A549 (cell line): ENCODE measurements at regions not wholly inside any gene's neighbourhood (a gene's known extent, or its start where the extent isn't known, plus 50 kb on each side); places are given as distances from the start of the nearest gene placed in this dataset.

Source experiments
- ATAC-seq, 2 experiments: fragments of 200-7000 bp in 1 of 2; fragments of >200 bp in 1 of 2; cut with Nextera tagmentation in 1 of 2; cut with Tn5 transposase in 1 of 2; 3 replicates each; pipeline versions ENCODE4 v1.8.0 to v1.9.1; 2018 to 2020; ENCODE audit warnings: mild to moderate bottlenecking in 1 of 2, moderate library complexity in 1 of 2
- CTCF ChIA-PET: fragments of 300-600 bp; sonication (Branson Sonifier 250); formaldehyde crosslinking; extraction: SDS; loops from one replicate; lab custom pipeline; 2021; ENCODE audit warnings: antibody characterized with exemption, inconsistent platforms; lab: Yijun Ruan, JAX
- POLR2A ChIA-PET: fragments of 350-600 bp; formaldehyde crosslinking; extraction: SDS; loops from one replicate; lab custom pipeline; 2021; ENCODE audit warnings: antibody characterized with exemption, inconsistent platforms; lab: Yijun Ruan, JAX
- DNase-seq, 2 experiments: peaks; one replicate each; pipeline versions ENCODE4 v3.0.0 to v3.0.0-alpha.2; 2011 to 2016; ENCODE audit warnings: low read depth in 1 of 2, low spot score in 1 of 2
- FAIRE-seq: peaks from 2 replicates; lab custom pipeline; 2011; peaks lifted over from hg19 to GRCh38; lab: Jason Lieb, UNC
- H3K27ac ChIP-seq, 2 experiments: fragments of >200 bp; sonication (Bioruptor Twin); formaldehyde crosslinking; 3 replicates each; pipeline ENCODE4 v1.5.1; 2016 to 2017
- H3K4me1 ChIP-seq: fragments of >200 bp; sonication (Bioruptor Twin); formaldehyde crosslinking; 3 replicates; pipeline ENCODE4 v1.6.1; 2016
- H3K4me2 ChIP-seq: fragments of >200 bp; sonication (Bioruptor Twin); formaldehyde crosslinking; 3 replicates; pipeline ENCODE4 v1.6.1; 2016
- H3K4me3 ChIP-seq: fragments of >200 bp; sonication (Bioruptor Twin); formaldehyde crosslinking; 3 replicates; pipeline ENCODE4 v1.5.1; 2016
- H3K9me3 ChIP-seq: fragments of >200 bp; sonication (Bioruptor Twin); formaldehyde crosslinking; 3 replicates; pipeline ENCODE4 v1.6.1; 2016
- CEBPB ChIP-seq, 2 experiments: fragments of >200 bp in 1 of 2; sonication (Bioruptor Twin) in 1 of 2; formaldehyde crosslinking in 1 of 2; IDR thresholded peaks; 2 replicates each; pipeline ENCODE4 v1.6.1; 2012 to 2016
- CHD4 ChIP-seq: fragments of 200-600 bp; sonication (generic); IDR thresholded peaks from 2 replicates; pipeline ENCODE4 v1.6.1; 2016; ENCODE audit warnings: antibody characterized with exemption, mild to moderate bottlenecking, borderline replicate concordance
- EHMT2 ChIP-seq: fragments of 200-600 bp; sonication (generic); IDR thresholded peaks from 2 replicates; pipeline ENCODE4 v1.6.1; 2016; ENCODE audit warnings: antibody characterized with exemption, low read depth, mild to moderate bottlenecking, moderate library complexity
- EP300 ChIP-seq, 2 experiments: fragments of >200 bp; sonication (Bioruptor Twin); formaldehyde crosslinking; IDR thresholded peaks; 2 replicates in 1 of 2; 3 replicates in 1 of 2; pipeline ENCODE4 v1.6.1; 2016 to 2017
- FOSB ChIP-seq: fragments of 250-450 bp; sonication (Bioruptor Pico); IDR thresholded peaks from 2 replicates; pipeline ENCODE4 v1.5.0; 2020; ENCODE audit warnings: mild to moderate bottlenecking, moderate library complexity
- GATA3 ChIP-seq: IDR thresholded peaks from 2 replicates; pipeline ENCODE4 v1.6.1; 2012; ENCODE audit warnings: borderline replicate concordance
- HDAC2 ChIP-seq: fragments of 200-600 bp; sonication (generic); IDR thresholded peaks from 2 replicates; pipeline ENCODE4 v1.6.1; 2016
- HEYL ChIP-seq: fragments of 250-450 bp; sonication (Bioruptor Pico); IDR thresholded peaks from 2 replicates; pipeline ENCODE4 v1.8.0; 2021; ENCODE audit warnings: mild to moderate bottlenecking, moderate library complexity
- JUNB ChIP-seq: fragments of >200 bp; sonication (Bioruptor Twin); formaldehyde crosslinking; IDR thresholded peaks from 2 replicates; pipeline ENCODE4 v1.6.1; 2016
- KDM1A ChIP-seq: fragments of 200-600 bp; sonication (generic); IDR thresholded peaks from 2 replicates; pipeline ENCODE4 v1.6.1; 2016; ENCODE audit warnings: low read depth, mild to moderate bottlenecking
- KDM5A ChIP-seq: fragments of 200-600 bp; sonication (generic); IDR thresholded peaks from 2 replicates; pipeline ENCODE4 v1.6.1; 2016; ENCODE audit warnings: antibody characterized with exemption, mild to moderate bottlenecking
- MAFK ChIP-seq: fragments of 450-650 bp; IDR thresholded peaks from 2 replicates; pipeline ENCODE4 v1.6.1; 2014; ENCODE audit not compliant: partially characterized antibody
- NFE2L2 ChIP-seq: fragments of 150-350 bp; conservative IDR thresholded peaks from 2 replicates; pipeline ENCODE4 v1.6.1; 2014; ENCODE audit warnings: low read length
- NPAS2 ChIP-seq: fragments of 250-450 bp; sonication (Bioruptor Pico); IDR thresholded peaks from 2 replicates; pipeline ENCODE4 v1.8.0; 2022; ENCODE audit warnings: mild to moderate bottlenecking, moderate library complexity, borderline replicate concordance
- NR3C1 ChIP-seq: fragments of >200 bp; sonication (Bioruptor Twin); formaldehyde crosslinking; IDR thresholded peaks from 3 replicates; pipeline ENCODE4 v1.6.1; 2017
- POLR2AphosphoS2 ChIP-seq: conservative IDR thresholded peaks from 2 replicates; pipeline ENCODE4 v1.6.1; 2012; ENCODE audit warnings: low read length, improper control_type of control experiment, inconsistent platforms
- RAD21 ChIP-seq, 2 experiments: fragments of >200 bp in 1 of 2; sonication (Bioruptor Twin) in 1 of 2; formaldehyde crosslinking in 1 of 2; IDR thresholded peaks in 1 of 2; conservative IDR thresholded peaks in 1 of 2; 2 replicates in 1 of 2; 3 replicates in 1 of 2; pipeline ENCODE4 v1.6.1; 2012 to 2018; ENCODE audit warnings: inconsistent platforms in 1 of 2
- RNF2 ChIP-seq: fragments of 200-600 bp; sonication (generic); IDR thresholded peaks from 2 replicates; pipeline ENCODE4 v1.6.1; 2016; ENCODE audit warnings: low read depth, mild to moderate bottlenecking, antibody characterized with exemption, moderate library complexity, borderline replicate concordance
- TFCP2L1 ChIP-seq: fragments of 250-450 bp; sonication (Bioruptor Pico); IDR thresholded peaks from 2 replicates; pipeline ENCODE4 v1.5.0; 2021; ENCODE audit warnings: mild to moderate bottlenecking
- WGBS: methylation state at CpG from one replicate; pipeline ENCODE4 v1.1.6; 2017; ENCODE audit errors: missing lambda C conversion rate; 5-methylcytosine and 5-hydroxymethylcytosine counted together
- TF ChIP-seq, protein P1 (sequence below): IDR thresholded peaks from 2 replicates; pipeline ENCODE4 v1.6.1; 2012
- TF ChIP-seq, protein P2 (sequence below): fragments of >200 bp; sonication (Bioruptor Twin); formaldehyde crosslinking; IDR thresholded peaks from 2 replicates; pipeline ENCODE4 v1.6.1; 2016
- TF ChIP-seq, protein P3 (sequence below): IDR thresholded peaks from 2 replicates; pipeline ENCODE4 v1.6.1; 2012

DNA sequence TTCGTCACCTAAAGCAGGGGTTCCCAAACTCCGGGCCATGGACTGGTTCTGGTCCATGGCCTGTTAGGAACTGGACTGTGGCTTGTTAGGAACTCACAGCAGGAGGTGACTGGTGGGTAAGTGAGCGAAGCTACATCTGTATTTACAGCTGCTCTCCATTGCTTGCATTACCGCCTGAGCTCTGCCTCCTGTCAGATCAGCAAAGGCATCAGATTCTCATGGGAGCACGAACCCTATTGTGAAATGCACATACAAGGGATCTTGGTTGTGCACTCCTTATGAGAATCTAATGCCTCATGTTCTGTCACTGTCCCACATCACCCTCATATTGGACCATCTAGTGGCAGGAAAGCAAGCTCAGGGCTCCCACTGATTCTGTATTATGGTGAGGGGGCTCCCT lies 217.0 kb downstream of the ZFP36L2 start:
- Histone ChIP-seq H3K9me3 (no peaks in the 10 kb centered on the region), H3K4me2 (no peak overlapping the region), H3K4me3 (no peak overlapping the region), H3K4me1 (peaks cover 24% of the 10 kb centered on the region), H3K27ac (no peak overlapping the region)
- no peak for DNase-seq
- ChIA-PET CTCF (interaction anchor here (0.5 to 2.8 kb wide), 7 partner anchors 11 to 220 kb away, joined by 3 to 10 read pairs (median 5); no protein-coding TSS in a partner anchor), POLR2A (no interaction called here)
- ATAC-seq, result no peak
- 49% methylated on average over 5 of the region's 5 CpGs for WGBS
- TF ChIP-seq, protein P1, sequence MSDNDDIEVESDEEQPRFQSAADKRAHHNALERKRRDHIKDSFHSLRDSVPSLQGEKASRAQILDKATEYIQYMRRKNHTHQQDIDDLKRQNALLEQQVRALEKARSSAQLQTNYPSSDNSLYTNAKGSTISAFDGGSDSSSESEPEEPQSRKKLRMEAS, result no peak
- no peak for FAIRE-seq

DNA sequence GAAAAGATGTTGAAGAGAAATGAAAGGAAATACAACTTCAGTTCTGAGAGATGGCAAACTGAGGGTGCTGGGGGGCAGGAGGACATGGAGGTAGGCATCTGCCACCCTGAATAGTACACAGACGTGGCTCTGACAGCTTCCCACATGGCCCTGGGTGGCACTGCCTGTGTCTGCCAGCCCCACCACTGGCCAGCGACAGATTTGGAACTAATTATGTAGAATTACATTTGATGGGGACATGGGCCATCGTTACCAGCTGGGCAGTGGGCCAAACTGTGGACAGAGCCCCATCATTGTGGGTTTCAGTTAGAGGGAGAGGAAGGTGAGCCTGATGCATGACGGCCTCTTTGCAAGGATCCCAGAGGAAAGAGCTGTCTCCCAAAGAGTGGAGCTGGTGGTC lies 216.0 kb upstream of the HAAO start:
- H3K4me2 ChIP-seq, result no peak overlapping the region
- ATAC-seq (no peak), DNase-seq (no peak), FAIRE-seq (no peak)
- CTCF ChIA-PET, result interaction anchor here (0.6 to 1.9 kb wide), 8 partner anchors 9 to 219 kb away, joined by 3 to 9 read pairs (median 5); no protein-coding TSS in a partner anchor
- H3K4me3 ChIP-seq, result no peak overlapping the region
- POLR2A ChIA-PET, result no interaction called here
- WGBS, result 40% methylated on average over 4 of the region's 4 CpGs
- peaks cover 24% of the 10 kb centered on the region for H3K4me1 ChIP-seq
- H3K27ac ChIP-seq, result no peak overlapping the region
- TF ChIP-seq FOSB, result no peak
- no peak for TF ChIP-seq EP300 (IDR thresholded peaks at IDR 0.05)
- TF ChIP-seq, protein P1, result no peak
- no peak for TF ChIP-seq CHD4
- TF ChIP-seq, all 56 proteins: peak for 0
- no peaks in the 10 kb centered on the region for H3K9me3 ChIP-seq

DNA sequence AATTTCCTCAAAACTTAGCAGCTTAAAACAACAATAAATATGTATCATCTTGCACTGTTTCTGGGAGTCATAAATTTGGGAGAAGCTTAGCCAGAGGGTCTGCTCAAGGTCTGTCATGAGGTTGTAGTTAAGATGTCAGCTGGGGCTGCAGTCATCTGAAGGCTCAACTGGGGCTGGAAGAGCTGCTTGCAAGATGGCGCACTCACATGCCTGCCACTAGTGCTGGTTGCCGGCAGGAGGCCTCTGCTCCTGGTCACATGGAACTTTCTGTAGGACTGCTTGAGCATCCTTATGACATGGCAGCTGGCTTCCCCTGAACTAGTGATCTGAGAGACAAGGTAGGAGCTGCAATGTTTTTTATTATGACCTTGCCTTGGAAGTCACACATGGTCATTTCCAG lies 215.5 kb upstream of the HAAO start:
- Histone ChIP-seq H3K4me2 (no peak overlapping the region), H3K9me3 (no peaks in the 10 kb centered on the region), H3K4me1 (peaks cover 24% of the 10 kb centered on the region), H3K27ac (no peak overlapping the region), H3K4me3 (no peak overlapping the region)
- POLR2A ChIA-PET, result no interaction called here
- CTCF ChIA-PET, result interaction anchor here (0.6 to 1.9 kb wide), 5 partner anchors 9 to 476 kb away, joined by 3 to 8 read pairs (median 5); no protein-coding TSS in a partner anchor
- 100% methylated on average over 2 of the region's 2 CpGs for WGBS
- no peak for FAIRE-seq
- no peak for DNase-seq
- no peak for ATAC-seq
- TF ChIP-seq NFE2L2, result no peak

DNA sequence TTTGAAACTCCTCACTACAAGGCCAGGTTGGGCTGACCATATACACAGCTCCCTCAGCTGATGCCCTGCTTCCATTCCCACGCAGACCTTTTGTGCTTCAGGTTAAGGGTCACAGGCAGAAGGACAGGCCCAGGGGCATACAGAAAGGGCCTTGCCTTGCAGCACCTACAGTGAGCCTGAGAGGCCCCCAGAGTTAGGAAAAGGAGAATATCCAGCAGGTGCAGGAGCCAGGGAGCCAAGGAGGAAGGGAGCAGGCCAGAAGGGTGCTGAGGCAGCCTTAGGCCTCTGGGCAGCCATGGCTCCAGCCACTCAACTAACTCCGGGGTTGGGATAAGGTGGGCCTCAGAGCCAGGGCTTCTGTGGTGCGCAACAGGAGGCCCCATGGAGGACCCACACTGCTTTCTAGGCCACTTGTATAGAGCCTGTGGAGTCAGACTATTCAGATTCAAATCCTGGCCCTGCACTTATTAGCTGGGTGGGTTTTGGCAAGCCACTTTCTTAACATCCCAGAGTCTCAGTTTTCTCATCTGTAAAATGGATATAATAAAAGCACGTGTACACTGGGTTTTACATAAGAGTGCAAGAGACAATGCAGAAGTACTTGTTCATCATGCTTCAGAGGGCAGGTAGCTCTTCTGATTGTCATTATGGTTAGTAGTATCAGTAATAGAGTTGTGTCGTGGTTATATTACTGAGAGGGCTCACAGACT lies 214.6 kb upstream of the HAAO start:
- ATAC-seq, result no peak

More for the DNA sequence above, 214.6 kb upstream of the HAAO start:
- Histone ChIP-seq H3K4me3 (no peak overlapping the region), H3K9me3 (no peaks in the 10 kb centered on the region), H3K4me1 (peaks cover 24% of the 10 kb centered on the region), H3K27ac (no peak overlapping the region), H3K4me2 (no peak overlapping the region)
- ChIA-PET POLR2A (no interaction called here), CTCF (interaction anchor here (1.1 to 1.9 kb wide), 6 partner anchors 8 to 477 kb away, joined by 3 to 8 read pairs (median 4); no protein-coding TSS in a partner anchor)
- TF ChIP-seq, protein P2, sequence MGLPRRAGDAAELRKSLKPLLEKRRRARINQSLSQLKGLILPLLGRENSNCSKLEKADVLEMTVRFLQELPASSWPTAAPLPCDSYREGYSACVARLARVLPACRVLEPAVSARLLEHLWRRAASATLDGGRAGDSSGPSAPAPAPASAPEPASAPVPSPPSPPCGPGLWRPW, result no peak
- TF ChIP-seq NR3C1, result no peak
- no peak for TF ChIP-seq CEBPB (IDR thresholded peaks at IDR 0.05)
- TF ChIP-seq KDM5A, result no peak
- TF ChIP-seq HEYL (CRISPR knock-in tag), result no peak
- no peak for TF ChIP-seq HDAC2
- TF ChIP-seq MAFK, result no peak
- no peak for TF ChIP-seq RAD21 (conservative IDR thresholded peaks at IDR 0.05 in 1 of 2, IDR thresholded peaks at IDR 0.05 in 1 of 2)
- no peak for TF ChIP-seq KDM1A
- TF ChIP-seq RNF2, result no peak
- no peak for TF ChIP-seq NPAS2 (CRISPR knock-in tag)
- TF ChIP-seq, protein P3, sequence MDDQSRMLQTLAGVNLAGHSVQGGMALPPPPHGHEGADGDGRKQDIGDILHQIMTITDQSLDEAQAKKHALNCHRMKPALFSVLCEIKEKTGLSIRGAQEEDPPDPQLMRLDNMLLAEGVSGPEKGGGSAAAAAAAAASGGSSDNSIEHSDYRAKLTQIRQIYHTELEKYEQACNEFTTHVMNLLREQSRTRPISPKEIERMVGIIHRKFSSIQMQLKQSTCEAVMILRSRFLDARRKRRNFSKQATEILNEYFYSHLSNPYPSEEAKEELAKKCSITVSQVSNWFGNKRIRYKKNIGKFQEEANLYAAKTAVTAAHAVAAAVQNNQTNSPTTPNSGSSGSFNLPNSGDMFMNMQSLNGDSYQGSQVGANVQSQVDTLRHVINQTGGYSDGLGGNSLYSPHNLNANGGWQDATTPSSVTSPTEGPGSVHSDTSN, result no peak
- no peak for TF ChIP-seq EHMT2
- TF ChIP-seq GATA3, result no peak
- TF ChIP-seq POLR2AphosphoS2, result no peak
- no peak for TF ChIP-seq JUNB
- TF ChIP-seq TFCP2L1, result no peak
- FAIRE-seq (no peak), DNase-seq (no peak)
- 70% methylated on average over 5 of the region's 5 CpGs for WGBS
